Prostate gland (tissue), 2 donors: ENCODE measurements at regions not wholly inside any gene's neighbourhood (a gene's known extent, or its start where the extent isn't known, plus 50 kb on each side); places are given as distances from the start of the nearest gene placed in this dataset.
A peak's percentile ranks its signal among the peaks of the same experiment; 100 is the strongest.

Source experiments
- DNase-seq: peaks from one replicate; pipeline ENCODE4 v3.0.0-alpha.2; 2019; ENCODE audit warnings: low spot score
- H3K27ac ChIP-seq, 2 donors: fragments of 200-600 bp; sonication (generic); 2 replicates each; pipeline ENCODE4 v1.5.1; 2017 to 2019
- H3K27me3 ChIP-seq: fragments of 200-600 bp; sonication (generic); replicated peaks from 2 replicates; pipeline ENCODE4 v1.5.1; 2019; ENCODE audit not compliant: insufficient read depth
- H3K36me3 ChIP-seq, 2 donors: fragments of 200-600 bp; sonication (generic); 1 replicate in 1 of 2; 2 replicates in 1 of 2; pipeline versions ENCODE4 v1.5.1 to v1.8.1; 2017 to 2019
- H3K4me1 ChIP-seq: fragments of 200-600 bp; sonication (generic); replicated peaks from 2 replicates; pipeline ENCODE4 v1.5.1; 2019
- H3K4me3 ChIP-seq, 2 donors: fragments of 200-600 bp; sonication (generic); 2 replicates each; pipeline ENCODE4 v1.5.1; 2017 to 2019
- H3K9me3 ChIP-seq: fragments of 200-600 bp; sonication (generic); 2 replicates; pipeline ENCODE4 v1.5.1; 2017
- CTCF ChIP-seq, 4 experiments: fragments of 200-600 bp in 2 of 4; fragments of 450-650 bp in 2 of 4; sonication (generic) in 2 of 4; IDR thresholded peaks; 1 replicate in 3 of 4; 2 replicates in 1 of 4; pipeline ENCODE4 v1.5.1; 2016 to 2019; ENCODE audit warnings: antibody characterized with exemption in 4 of 4, mild to moderate bottlenecking in 2 of 4, moderate library complexity in 2 of 4
- POLR2A ChIP-seq: fragments of 450-650 bp; IDR thresholded peaks from one replicate; pipeline ENCODE4 v1.6.1; 2016; ENCODE audit warnings: antibody characterized with exemption, mild to moderate bottlenecking
- WGBS: methylation state at CpG from one replicate; pipeline ENCODE4 v1.1.5; 2018; 5-methylcytosine and 5-hydroxymethylcytosine counted together
- intact Hi-C: fragments of 100-400 bp; cut with DNase I; formaldehyde crosslinking; loops from one replicate; pipeline ENCODE4 v1.14.2; 2022

- no peak for DNase-seq
- TF ChIP-seq POLR2A (no peak), CTCF (IDR thresholded peaks at IDR 0.05) (no peak)
- H3K9me3 ChIP-seq: no peaks in the 10 kb centered on the region
- H3K4me1 ChIP-seq: no peaks in the 10 kb centered on the region
- intact Hi-C loops: no loop called here
- no peaks in the 10 kb centered on the region for H3K27me3 ChIP-seq
- 81% methylated on average over 7 of the region's 7 CpGs for WGBS
- no peak overlapping the region for H3K4me3 ChIP-seq
- H3K27ac ChIP-seq: peak overlapping the region in 1 of 2 donors; percentile 9
- no peaks in the 10 kb centered on the region for H3K36me3 ChIP-seq
Measured at GRCh38 chr2:54020793-54021414, 50.1 kb upstream of the PSME4 start.
